ENCODE measurements at regions not wholly inside any gene's neighbourhood (a gene's known extent, or its start where the extent isn't known, plus 50 kb on each side); places are given as distances from the start of the nearest gene placed in this dataset.
"Not testable (repeated sequence)": the region's sequence is repeated elsewhere in the genome, so short reads cannot be mapped to it uniquely, and the experiment has no call there.

- ATAC-seq (no peak), DNase-seq (no peak)
- no peak for TF ChIP-seq CTCF (IDR thresholded peaks at IDR 0.05)
- Histone ChIP-seq H3K9me3 (no peaks in the 10 kb centered on the region), H3K4me1 (ENCODE audit: low read depth) (no peaks in the 10 kb centered on the region), H3K36me3 (ENCODE audit: low read depth) (no peaks in the 10 kb centered on the region), H3K4me3 (no peak overlapping the region)
- intact Hi-C loops (cut with DNase I, micrococcal nuclease): no loop called here
These were observed 127.9 kb upstream of the ERRFI1 start for GRCh38 chr1:8153961-8154360.

- Histone ChIP-seq H3K36me3 (ENCODE audit: low read depth) (no peaks in the 10 kb centered on the region), H3K4me3 (no peak overlapping the region), H3K9me3 (no peaks in the 10 kb centered on the region), H3K4me1 (ENCODE audit: low read depth) (no peaks in the 10 kb centered on the region)
- ATAC-seq (peak; percentile 64), DNase-seq (no peak)
- no peak for TF ChIP-seq CTCF (IDR thresholded peaks at IDR 0.05)
- intact Hi-C loops (cut with DNase I, micrococcal nuclease): no loop called here
These were observed 126.9 kb upstream of the ERRFI1 start for GRCh38 chr1:8152731-8153702.

GRCh38 chr1:8151647-8152046 is 125.5 kb upstream of the ERRFI1 start:
- no peak for ATAC-seq
- no peaks in the 10 kb centered on the region for H3K4me1 ChIP-seq (ENCODE audit: low read depth)

GRCh38 chr1:8149756-8150155 is 123.6 kb upstream of the ERRFI1 start:
- H3K36me3 ChIP-seq (ENCODE audit: low read depth); ATAC-seq; intact Hi-C loops (cut with DNase I, micrococcal nuclease); H3K9me3 ChIP-seq; H3K4me3 ChIP-seq; DNase-seq; H3K4me1 ChIP-seq (ENCODE audit: low read depth): not testable (repeated sequence)

More at GRCh38 chr1:8151647-8152046, 125.5 kb upstream of the ERRFI1 start:
- no peak for TF ChIP-seq CTCF (IDR thresholded peaks at IDR 0.05)
- Histone ChIP-seq H3K4me3 (no peak overlapping the region), H3K9me3 (no peaks in the 10 kb centered on the region), H3K36me3 (ENCODE audit: low read depth) (no peaks in the 10 kb centered on the region)
- intact Hi-C loops (cut with DNase I, micrococcal nuclease): no loop called here
- DNase-seq: no peak

GRCh38 chr1:8147956-8148355 is 121.8 kb upstream of the ERRFI1 start:
- DNase-seq (no peak), ATAC-seq (peak; percentile 85)
- H3K4me3 ChIP-seq: no peak overlapping the region
- no peak for TF ChIP-seq CTCF (IDR thresholded peaks at IDR 0.05)
- H3K9me3 ChIP-seq: no peaks in the 10 kb centered on the region
- intact Hi-C loops (cut with DNase I, micrococcal nuclease): no loop called here
- no peaks in the 10 kb centered on the region for H3K36me3 ChIP-seq (ENCODE audit: low read depth)
- H3K4me1 ChIP-seq (ENCODE audit: low read depth): no peaks in the 10 kb centered on the region

- DNase-seq (no peak), ATAC-seq (no peak)
- Histone ChIP-seq H3K4me3 (no peak overlapping the region), H3K9me3 (no peaks in the 10 kb centered on the region), H3K36me3 (ENCODE audit: low read depth) (no peaks in the 10 kb centered on the region), H3K4me1 (ENCODE audit: low read depth) (no peaks in the 10 kb centered on the region)
- intact Hi-C loops (cut with DNase I, micrococcal nuclease): no loop called here
- no peak for TF ChIP-seq CTCF (IDR thresholded peaks at IDR 0.05)
These were observed 120.2 kb upstream of the ERRFI1 start for GRCh38 chr1:8146257-8146855.
